ENCODE measurements at regions not wholly inside any gene's neighbourhood (a gene's known extent, or its start where the extent isn't known, plus 50 kb on each side); places are given as distances from the start of the nearest gene placed in this dataset.
A peak's percentile ranks its signal among the peaks of the same experiment; 100 is the strongest.

GRCh38 chr12:105915997-105916759, 222.6 kb downstream of the NUAK1 start:
- no peak for DNase-seq (ENCODE audit: low read depth, low spot score)
- H3K4me3 ChIP-seq (ENCODE audit: low read depth, low read length): no peak overlapping the region
- in situ Hi-C loops (cut with HindIII; ENCODE audit: low sequenced_read_pairs): no loop called here
- TF ChIP-seq CTCF (IDR thresholded peaks at IDR 0.05; ENCODE audit: low read depth, low read length): no peak

- no peak for DNase-seq (ENCODE audit: low read depth, low spot score)
- in situ Hi-C loops (cut with HindIII; ENCODE audit: low sequenced_read_pairs): no loop called here
- no peak overlapping the region for H3K4me3 ChIP-seq (ENCODE audit: low read depth, low read length)
- no peak for TF ChIP-seq CTCF (IDR thresholded peaks at IDR 0.05; ENCODE audit: low read depth, low read length)
These were observed 222.1 kb downstream of the NUAK1 start for GRCh38 chr12:105916760-105917039.

- in situ Hi-C loops (cut with HindIII; ENCODE audit: low sequenced_read_pairs): no loop called here
- H3K4me3 ChIP-seq (ENCODE audit: low read depth, low read length): no peak overlapping the region
- TF ChIP-seq CTCF (IDR thresholded peaks at IDR 0.05; ENCODE audit: low read depth, low read length): no peak
- DNase-seq (ENCODE audit: low read depth, low spot score): peak; percentile 18
These were observed 218.5 kb downstream of the NUAK1 start for GRCh38 chr12:105920161-105920684.

- in situ Hi-C loops (cut with HindIII; ENCODE audit: low sequenced_read_pairs): no loop called here
- TF ChIP-seq CTCF (IDR thresholded peaks at IDR 0.05; ENCODE audit: low read depth, low read length): no peak
- DNase-seq (ENCODE audit: low read depth, low spot score): no peak
- no peak overlapping the region for H3K4me3 ChIP-seq (ENCODE audit: low read depth, low read length)
These were observed 217.7 kb downstream of the NUAK1 start for GRCh38 chr12:105921055-105921454.

- TF ChIP-seq CTCF (IDR thresholded peaks at IDR 0.05; ENCODE audit: low read depth, low read length): no peak
- H3K4me3 ChIP-seq (ENCODE audit: low read depth, low read length): no peak overlapping the region
- no peak for DNase-seq (ENCODE audit: low read depth, low spot score)
- in situ Hi-C loops (cut with HindIII; ENCODE audit: low sequenced_read_pairs): no loop called here
These were observed 216.7 kb downstream of the NUAK1 start for GRCh38 chr12:105921872-105922669.

GRCh38 chr12:105922670-105923102, 216.1 kb downstream of the NUAK1 start:
- in situ Hi-C loops (cut with HindIII; ENCODE audit: low sequenced_read_pairs): no loop called here
- no peak for TF ChIP-seq CTCF (IDR thresholded peaks at IDR 0.05; ENCODE audit: low read depth, low read length)
- DNase-seq (ENCODE audit: low read depth, low spot score): peak; percentile 86
- H3K4me3 ChIP-seq (ENCODE audit: low read depth, low read length): no peak overlapping the region

Measured in astrocyte of the spinal cord (primary cell).